ENCODE measurements at regions not wholly inside any gene's neighbourhood (a gene's known extent, or its start where the extent isn't known, plus 50 kb on each side); places are given as distances from the start of the nearest gene placed in this dataset.
"Not testable (repeated sequence)": the region's sequence is repeated elsewhere in the genome, so short reads cannot be mapped to it uniquely, and the experiment has no call there.

DNA sequence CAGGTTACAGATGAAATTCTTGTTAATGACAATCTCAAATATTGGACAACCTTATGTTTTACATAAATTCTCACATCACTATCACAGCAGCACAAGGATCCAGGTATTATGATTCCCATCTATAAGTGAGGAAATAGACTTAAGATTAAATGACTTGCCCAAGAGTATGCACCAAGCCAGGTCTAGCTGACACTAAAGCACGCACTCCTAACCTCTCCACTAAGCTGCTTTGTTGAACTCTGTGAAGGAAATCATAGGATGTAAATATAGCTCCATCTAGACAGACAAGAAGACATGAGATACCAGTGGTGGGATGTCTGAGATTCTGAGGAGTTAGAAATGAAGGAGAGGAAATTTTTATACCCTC lies 87.9 kb downstream of the PHLDA1 start:
- DNase-seq (ENCODE audit: low read depth): no peak

GRCh38 chr12:75941661-75942060 lies 89.9 kb downstream of the PHLDA1 start:
- not testable (repeated sequence) for DNase-seq (ENCODE audit: low read depth)

DNA sequence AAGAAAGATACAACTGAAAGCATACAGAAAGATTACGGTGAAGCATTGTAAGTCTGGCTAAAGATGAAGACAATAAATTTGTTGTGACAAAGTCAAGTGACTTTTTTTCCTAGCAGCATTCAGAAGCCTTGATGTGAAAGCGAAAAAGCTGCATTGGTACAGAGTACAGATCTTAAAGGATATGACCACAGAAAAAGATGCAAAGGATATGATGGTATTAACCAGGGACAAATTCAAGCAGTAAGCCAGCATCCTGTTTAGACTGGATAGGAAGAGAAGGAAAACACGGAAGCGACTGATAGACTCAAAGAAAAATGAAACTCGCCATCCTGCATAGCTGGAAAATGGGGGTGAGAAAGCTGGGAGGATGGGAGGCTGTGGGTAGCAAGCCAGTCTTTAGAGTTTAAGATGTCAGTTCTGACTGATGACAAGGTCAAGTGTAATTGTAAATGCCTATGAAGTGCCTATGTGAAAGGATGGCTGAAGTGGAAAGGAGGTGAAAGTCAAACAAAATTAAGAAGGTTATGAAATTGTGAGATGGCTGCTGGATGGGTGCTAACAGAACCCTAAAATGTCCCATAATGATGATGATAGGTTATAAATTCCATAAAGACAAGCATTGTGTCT lies 92.4 kb downstream of the PHLDA1 start:
- no peak for DNase-seq (ENCODE audit: low read depth)

GRCh38 chr12:75938189-75938588 lies 93.4 kb downstream of the PHLDA1 start:
- DNase-seq (ENCODE audit: low read depth): no peak

GRCh38 chr12:75937486-75937885 lies 94.1 kb downstream of the PHLDA1 start:
- no peak for DNase-seq (ENCODE audit: low read depth)

DNA sequence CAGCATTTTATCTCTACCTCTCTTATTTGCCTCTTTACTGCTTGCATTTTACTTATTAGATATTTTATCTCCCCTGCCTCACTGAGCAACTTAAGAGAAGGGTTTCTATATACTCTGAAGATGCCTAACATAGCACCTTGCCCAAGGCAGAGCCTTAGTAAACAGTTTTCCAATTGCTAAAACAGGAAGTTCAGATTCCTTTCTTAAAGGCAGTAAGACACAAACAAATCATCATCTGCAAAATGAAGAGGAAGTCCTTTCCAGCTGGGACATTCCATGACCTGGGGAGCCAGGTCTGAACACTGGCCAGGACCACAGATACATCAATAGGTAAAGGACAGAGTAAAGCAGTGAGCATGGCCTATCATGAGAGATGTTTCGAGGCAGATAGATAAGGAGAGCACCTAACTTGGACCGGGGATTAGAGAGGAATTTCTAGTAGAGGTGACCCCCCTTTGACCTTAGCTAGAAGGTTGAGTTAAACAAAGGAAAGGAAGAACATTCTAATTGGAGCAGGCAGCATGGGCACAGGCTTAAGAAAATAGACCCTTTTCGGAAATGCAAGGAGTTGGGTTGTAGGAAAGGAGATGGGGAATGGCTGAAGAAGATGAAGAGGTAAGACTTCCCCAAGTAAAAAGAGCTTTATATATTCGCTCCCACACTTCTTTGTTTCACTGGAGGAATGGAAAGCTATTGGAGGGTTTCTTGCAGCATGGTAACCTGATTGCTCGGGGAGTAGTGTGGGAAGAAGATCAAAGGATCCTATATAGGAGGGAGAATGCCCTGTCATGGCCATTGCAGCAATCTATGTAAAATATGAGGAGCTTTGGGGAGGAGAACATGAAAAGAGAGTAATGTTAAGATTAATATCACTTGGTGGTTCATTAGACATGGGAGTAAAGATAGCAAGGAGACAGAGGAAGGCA lies 94.8 kb downstream of the PHLDA1 start:
- no peak for DNase-seq (ENCODE audit: low read depth)

DNA sequence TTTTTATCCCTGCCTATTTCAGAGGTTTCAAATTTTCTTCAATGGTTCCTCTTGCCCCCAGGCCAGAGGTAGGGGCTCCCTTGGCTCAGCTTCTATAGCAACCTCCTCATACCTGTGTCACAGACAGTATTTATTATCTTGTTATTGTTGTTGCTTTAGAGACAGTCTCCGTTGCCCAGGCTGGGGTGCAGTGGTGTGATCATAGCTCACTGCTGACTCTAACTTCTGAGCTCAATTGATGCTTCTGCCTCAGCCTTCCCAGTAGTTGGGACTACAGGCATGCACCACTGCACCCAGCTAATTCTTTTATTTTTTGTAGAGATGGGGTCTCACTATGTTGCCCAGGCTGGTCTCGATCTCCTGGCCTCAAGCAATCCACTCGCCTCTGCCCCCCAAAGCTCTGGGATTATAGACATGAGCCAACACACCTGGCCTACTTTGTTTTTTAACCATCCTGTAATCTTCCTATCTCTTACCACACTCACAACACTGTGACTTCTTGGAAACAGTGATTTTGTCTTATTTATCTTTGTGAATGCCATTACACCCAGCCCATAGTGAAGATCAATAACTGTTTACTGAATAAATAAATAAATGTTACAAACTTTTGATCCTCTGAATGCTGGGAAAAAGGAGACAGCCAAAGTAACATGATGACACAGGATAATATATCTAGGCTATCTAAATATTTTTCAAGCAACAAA lies 95.9 kb downstream of the PHLDA1 start:
- DNase-seq (ENCODE audit: low read depth): no peak

- DNase-seq (ENCODE audit: low read depth): no peak
These were observed 98.5 kb downstream of the PHLDA1 start for GRCh38 chr12:75933101-75933500.

- no peak for DNase-seq (ENCODE audit: low read depth)
These were observed 99.3 kb downstream of the PHLDA1 start for GRCh38 chr12:75932241-75932640.

- DNase-seq (ENCODE audit: low read depth): no peak
These were observed 107.5 kb downstream of the PHLDA1 start for GRCh38 chr12:75923964-75924666.

DNA sequence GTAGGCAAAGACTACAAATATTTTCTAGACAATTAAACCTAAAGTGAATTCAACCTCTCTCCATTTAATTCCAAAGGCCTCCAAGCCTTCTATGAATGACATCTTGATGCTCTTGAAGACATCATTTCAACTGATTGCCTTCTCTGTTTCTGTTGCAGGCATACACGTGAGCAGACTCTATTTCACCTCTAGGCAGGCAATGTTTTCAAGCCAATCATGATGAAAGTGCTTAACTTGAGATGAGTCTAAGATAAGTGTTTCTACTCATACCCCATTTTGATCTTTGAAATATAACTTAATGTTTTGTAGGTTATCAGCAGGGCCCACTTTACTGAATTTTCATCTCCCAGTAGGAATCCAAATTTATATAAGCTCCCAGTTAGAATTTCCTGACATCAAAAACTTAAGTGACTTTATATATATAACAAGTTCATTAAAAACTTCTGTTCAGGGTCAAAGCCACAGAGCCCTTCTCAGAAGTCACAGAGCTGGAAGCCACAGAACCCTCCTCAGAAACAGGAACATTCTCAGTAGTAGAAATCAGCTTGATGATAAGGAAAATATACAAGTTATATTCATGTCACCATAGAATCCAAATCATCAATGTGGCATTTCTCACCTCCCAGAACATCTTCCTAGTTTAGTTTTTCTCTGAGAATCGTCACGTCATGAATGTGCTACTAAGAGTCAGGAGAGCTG lies 108.5 kb downstream of the PHLDA1 start:
- DNase-seq (ENCODE audit: low read depth): no peak

DNA sequence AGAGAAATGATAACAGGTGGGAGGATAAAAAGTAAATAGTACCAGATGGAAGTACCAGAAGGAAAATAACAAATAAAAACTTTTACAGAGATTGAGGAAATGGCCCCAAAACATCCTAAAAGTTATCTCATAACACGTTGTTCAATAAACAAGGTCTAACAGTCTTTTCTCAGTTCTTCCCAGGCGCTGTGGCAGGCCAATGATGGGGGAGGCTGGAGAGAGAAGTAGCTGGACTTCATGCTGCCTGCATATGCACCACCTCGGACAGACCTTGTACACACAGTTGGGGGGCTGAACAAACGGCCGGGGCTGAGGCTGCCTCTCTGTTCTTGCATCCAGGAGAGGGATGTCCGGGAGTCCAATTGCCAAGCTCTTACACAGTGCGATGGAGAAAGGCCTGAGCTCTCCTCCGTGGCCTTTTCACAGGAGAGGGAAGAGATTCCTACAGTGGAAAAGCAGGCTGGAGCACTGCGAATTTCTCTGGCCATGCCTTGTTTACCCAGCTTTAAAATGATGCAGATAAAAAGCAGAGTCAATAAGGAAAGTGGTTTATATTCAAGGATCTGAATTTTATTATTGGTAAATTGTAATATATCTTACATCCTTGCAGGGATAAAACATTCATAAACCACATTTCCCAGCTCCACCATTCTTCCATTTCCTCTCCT lies 109.8 kb downstream of the PHLDA1 start:
- no peak for DNase-seq (ENCODE audit: low read depth)

DNA sequence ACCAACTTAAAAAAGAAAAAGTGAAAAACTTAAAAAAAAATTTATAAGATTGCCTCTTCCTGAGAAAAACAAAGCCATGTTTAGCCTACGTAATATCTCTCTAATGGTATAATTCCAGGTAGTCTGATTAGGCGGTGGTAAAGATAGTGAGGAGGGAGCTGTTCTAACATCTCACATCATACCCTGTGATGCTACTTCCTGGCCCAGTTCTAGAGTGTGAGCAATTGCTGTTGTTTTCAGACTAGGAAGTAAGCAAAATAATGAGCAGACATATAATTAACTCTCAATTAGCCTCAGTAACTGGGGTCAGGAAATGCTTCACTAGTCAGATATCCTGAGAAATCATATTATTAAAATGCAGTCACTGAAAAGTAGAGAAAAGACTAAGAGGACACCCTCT lies 113.9 kb downstream of the PHLDA1 start:
- no peak for DNase-seq (ENCODE audit: low read depth)

GRCh38 chr12:75917083-75917482 lies 114.5 kb downstream of the PHLDA1 start:
- no peak for DNase-seq (ENCODE audit: low read depth)

DNA sequence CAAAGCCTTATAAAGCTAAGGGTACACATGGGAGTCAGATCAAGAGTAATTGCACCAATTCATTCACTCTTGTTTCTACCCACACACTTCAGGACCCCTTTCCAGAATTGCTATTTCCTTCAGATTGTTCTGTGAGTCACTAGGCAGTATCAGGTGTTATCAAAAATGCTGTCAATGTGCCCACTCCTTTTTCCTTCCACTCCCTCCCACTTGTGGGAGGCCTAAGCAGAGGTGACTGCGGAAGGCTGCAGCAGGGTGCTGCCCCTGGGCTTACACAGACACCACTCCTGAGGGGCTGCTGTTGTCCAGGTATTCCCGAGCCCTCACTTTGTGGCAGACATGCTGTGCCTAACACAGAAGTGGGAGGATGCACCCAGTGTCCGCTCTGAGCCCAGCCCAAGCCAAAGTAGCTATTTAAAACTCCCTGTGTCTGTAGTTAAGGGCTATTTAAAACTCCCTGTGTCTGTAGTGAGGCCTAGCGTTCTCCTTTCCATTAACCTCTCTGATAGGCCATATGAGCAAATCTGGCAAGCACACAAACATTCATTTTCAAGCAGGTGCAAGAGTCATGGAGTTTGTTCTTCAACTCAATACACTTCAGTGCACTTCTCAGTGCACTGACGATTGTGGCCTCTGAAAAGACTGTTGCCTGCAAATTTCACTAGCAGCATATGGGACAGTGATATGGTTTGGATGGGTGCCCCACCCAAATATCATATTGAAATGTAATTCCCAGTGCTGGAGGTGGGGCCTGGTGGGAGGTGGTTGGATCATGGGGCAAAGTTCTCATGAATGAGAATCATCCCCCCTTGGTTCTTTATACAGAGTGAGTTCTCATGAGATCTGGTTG lies 117.8 kb downstream of the PHLDA1 start:
- DNase-seq (ENCODE audit: low read depth): peak; percentile 24

- DNase-seq (ENCODE audit: low read depth): no peak
These were observed 121.6 kb downstream of the PHLDA1 start for GRCh38 chr12:75909714-75910656.

DNA sequence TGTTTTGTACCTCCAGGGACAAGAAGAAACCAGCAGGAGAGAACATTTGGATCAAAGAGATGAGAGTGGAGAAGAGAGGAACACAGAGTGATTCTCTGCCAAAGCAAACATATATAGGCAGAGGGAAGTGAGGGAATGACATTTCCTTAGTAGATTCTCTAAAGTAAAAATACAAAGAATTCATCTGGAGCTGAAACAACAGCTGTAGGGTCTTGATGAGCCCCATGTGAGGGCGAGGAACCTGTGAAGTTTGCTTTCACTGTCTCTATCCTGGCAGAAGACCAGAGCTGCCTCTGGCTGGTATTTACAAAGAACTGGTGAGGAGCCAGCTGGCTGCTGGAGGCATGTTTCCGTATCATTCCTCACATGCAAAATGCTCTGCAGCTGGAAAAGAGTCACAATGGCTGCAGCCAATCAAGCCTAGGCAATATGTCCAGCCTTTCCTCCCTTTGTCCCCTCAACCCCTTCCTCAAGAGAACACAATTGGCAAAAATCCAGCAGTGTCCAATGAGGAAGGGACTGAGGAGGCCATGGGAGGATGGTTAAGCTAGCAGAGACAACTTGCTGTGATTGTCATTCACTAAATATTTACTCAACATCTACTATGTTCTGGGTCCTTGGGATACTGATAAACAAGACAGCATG lies 122.5 kb downstream of the PHLDA1 start:
- no peak for DNase-seq (ENCODE audit: low read depth)

GRCh38 chr12:75905922-75906321 lies 125.7 kb downstream of the PHLDA1 start:
- DNase-seq (ENCODE audit: low read depth): no peak

Measured in stimulated activated CD4-positive, alpha-beta T cell treated with anti-CD3 and anti-CD28 coated beads, Interleukin-2, amount 100 ng/mL, for 4 hours (primary cell).